ENCODE measurements at regions not wholly inside any gene's neighbourhood (a gene's known extent, or its start where the extent isn't known, plus 50 kb on each side); places are given as distances from the start of the nearest gene placed in this dataset.

DNA sequence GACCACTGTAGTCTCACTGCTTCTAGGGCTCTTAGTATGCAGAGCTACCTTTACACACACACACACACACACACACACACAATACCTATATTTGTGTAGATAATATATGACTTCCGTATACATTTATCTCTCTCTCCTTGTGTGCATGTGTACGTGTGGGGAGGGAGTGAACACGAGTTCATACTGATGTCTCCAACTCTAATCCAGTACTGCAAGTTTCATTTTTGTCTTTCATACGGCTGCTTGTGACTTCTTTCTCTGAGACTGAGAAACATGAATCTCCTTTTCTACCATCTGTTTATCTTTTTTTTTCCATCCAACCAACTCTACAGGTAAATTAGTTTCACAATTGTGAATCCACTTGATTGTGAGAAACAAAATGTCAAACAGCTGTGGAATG is 1229.5 kb upstream of the AGA start:
- no peak for DNase-seq
- 81 to 94% (median 88%) methylated on average over 4 of the region's 4 CpGs for WGBS, 4 donors
- Histone ChIP-seq H3K9me3 (peaks cover 0 to 27% (median 7%) of the 10 kb centered on the region in 12 donors), H3K4me1 (no peaks in the 10 kb centered on the region), H3K4me3 (no peak overlapping the region), H3K27me3 (no peaks in the 10 kb centered on the region), H3K27ac (no peak overlapping the region), H3K36me3 (no peaks in the 10 kb centered on the region)
- no peak for ATAC-seq
- intact Hi-C loops (cut with DNase I), result no loop called here
- no peak for TF ChIP-seq POLR2A (IDR thresholded peaks at IDR 0.05)
- TF ChIP-seq, protein P1, sequence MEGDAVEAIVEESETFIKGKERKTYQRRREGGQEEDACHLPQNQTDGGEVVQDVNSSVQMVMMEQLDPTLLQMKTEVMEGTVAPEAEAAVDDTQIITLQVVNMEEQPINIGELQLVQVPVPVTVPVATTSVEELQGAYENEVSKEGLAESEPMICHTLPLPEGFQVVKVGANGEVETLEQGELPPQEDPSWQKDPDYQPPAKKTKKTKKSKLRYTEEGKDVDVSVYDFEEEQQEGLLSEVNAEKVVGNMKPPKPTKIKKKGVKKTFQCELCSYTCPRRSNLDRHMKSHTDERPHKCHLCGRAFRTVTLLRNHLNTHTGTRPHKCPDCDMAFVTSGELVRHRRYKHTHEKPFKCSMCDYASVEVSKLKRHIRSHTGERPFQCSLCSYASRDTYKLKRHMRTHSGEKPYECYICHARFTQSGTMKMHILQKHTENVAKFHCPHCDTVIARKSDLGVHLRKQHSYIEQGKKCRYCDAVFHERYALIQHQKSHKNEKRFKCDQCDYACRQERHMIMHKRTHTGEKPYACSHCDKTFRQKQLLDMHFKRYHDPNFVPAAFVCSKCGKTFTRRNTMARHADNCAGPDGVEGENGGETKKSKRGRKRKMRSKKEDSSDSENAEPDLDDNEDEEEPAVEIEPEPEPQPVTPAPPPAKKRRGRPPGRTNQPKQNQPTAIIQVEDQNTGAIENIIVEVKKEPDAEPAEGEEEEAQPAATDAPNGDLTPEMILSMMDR (IDR thresholded peaks at IDR 0.05), result no peak

DNA sequence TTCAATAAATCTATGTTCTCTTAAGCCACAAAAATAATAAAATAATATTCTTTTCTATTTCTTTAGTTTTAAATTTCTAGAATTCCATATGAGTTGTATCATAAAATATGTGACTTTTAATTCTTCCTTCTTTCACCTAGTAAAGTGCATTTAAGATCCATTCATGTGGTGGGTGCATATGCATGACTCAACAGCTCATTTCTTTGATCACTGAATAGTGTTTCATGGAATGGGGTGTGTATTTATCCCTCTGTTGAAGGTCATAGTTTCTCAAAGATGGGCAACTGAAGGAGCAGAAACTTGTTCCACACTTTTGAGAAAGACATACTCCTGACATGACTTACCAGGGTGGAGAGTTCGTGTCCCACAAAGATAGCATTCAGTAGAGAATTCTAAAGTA is 1230.3 kb upstream of the AGA start:
- Histone ChIP-seq H3K4me3 (no peak overlapping the region), H3K27me3 (no peaks in the 10 kb centered on the region), H3K4me1 (no peaks in the 10 kb centered on the region), H3K27ac (no peak overlapping the region), H3K36me3 (no peaks in the 10 kb centered on the region), H3K9me3 (peaks cover 0 to 26% (median 7%) of the 10 kb centered on the region in 12 donors)
- TF ChIP-seq, protein P1 (IDR thresholded peaks at IDR 0.05), result no peak
- no peak for TF ChIP-seq POLR2A (IDR thresholded peaks at IDR 0.05)
- WGBS, 4 donors, result 61 to 73% (median 69%) methylated on average over 1 of the region's 1 CpG
- no peak for ATAC-seq
- intact Hi-C loops (cut with DNase I), result no loop called here
- DNase-seq, result no peak

DNA sequence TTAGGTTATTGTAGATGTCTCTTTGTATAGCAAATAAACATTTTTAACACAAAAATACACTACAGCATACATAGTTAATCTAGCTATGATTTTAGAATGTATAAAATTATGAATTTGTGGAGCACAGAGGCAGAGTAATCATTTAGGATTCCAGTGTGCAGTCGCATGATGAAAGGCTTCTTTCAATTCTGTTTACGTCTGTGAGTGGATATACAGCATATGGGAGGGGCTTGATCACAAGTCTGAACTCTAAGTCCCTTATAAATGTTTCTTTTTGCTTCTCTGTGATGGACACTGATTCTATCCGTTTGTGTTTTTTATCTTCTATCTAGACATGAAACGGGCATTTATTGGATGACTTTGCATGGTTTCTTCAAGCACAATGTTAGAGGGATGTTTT is 1239.6 kb upstream of the AGA start:
- intact Hi-C loops (cut with DNase I), result no loop called here
- Histone ChIP-seq H3K4me1 (no peaks in the 10 kb centered on the region), H3K27ac (no peak overlapping the region), H3K27me3 (no peaks in the 10 kb centered on the region), H3K9me3 (peaks cover 0 to 18% (median 0%) of the 10 kb centered on the region in 12 donors), H3K36me3 (no peaks in the 10 kb centered on the region), H3K4me3 (no peak overlapping the region)
- ATAC-seq (no peak), DNase-seq (no peak)
- TF ChIP-seq, protein P1 (IDR thresholded peaks at IDR 0.05), result no peak
- no peak for TF ChIP-seq POLR2A (IDR thresholded peaks at IDR 0.05)
- 63 to 72% (median 69%) methylated on average over 4 of the region's 4 CpGs for WGBS, 4 donors

DNA sequence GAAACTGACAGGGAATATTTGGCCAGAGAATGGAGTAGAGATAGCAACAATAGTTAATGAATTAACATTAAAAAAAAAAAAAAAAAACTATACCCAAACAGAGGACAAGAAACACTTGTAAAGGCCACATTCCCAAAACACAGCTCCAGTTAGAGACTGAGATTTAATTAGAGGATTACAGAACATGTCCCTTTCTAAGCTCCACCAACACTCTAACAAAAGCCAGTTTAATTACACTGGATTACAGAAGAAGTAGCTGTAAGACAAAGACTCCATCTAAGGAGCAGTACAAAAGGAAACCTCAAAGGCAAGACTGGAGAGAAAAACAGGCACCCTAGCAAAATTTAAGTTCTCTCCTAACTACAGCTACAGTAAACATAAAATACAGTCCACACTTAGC is 1247.7 kb upstream of the AGA start:
- intact Hi-C loops (cut with DNase I), result no loop called here
- Histone ChIP-seq H3K36me3 (no peaks in the 10 kb centered on the region), H3K4me3 (no peak overlapping the region), H3K27ac (no peak overlapping the region), H3K9me3 (peaks cover 0 to 17% (median 0%) of the 10 kb centered on the region in 12 donors), H3K27me3 (no peaks in the 10 kb centered on the region), H3K4me1 (no peaks in the 10 kb centered on the region)
- DNase-seq (no peak), ATAC-seq (no peak)
- TF ChIP-seq, protein P1 (IDR thresholded peaks at IDR 0.05), result no peak
- TF ChIP-seq POLR2A (IDR thresholded peaks at IDR 0.05), result no peak

Measured in heart left ventricle (tissue), 16 donors.